Endothelial cell of umbilical vein (primary cell): ENCODE measurements at regions not wholly inside any gene's neighbourhood (a gene's known extent, or its start where the extent isn't known, plus 50 kb on each side); places are given as distances from the start of the nearest gene placed in this dataset.

Experiments used
- BruUV-seq: library from RNA; stranded (reverse); fragments of 400-500 nt; replicated peaks from 2 replicates; lab custom pipeline; 2021; lab: Mats Ljungman, UMichigan
- CTCF ChIA-PET: fragments of 300-600, 350-600 bp; sonication (Branson Sonifier 250); formaldehyde crosslinking; loops from one replicate; lab custom pipeline; 2021; ENCODE audit warnings: antibody characterized with exemption, inconsistent platforms; lab: Charles Lee
- POLR2A ChIA-PET: fragments of 300-600, 350-600 bp; sonication (Branson Sonifier 250); formaldehyde crosslinking; loops from one replicate; lab custom pipeline; 2021; ENCODE audit warnings: antibody characterized with exemption, inconsistent platforms; lab: Charles Lee
- DNase-seq: peaks from one replicate; pipeline ENCODE4 v3.0.0-alpha.2; 2011; ENCODE audit warnings: low read depth, low spot score
- FAIRE-seq: peaks from 2 replicates; lab custom pipeline; 2011; peaks lifted over from hg19 to GRCh38; lab: Jason Lieb, UNC
- H2AFZ ChIP-seq: 2 replicates; pipeline ENCODE4 v1.6.0; 2012; ENCODE audit warnings: low read depth, low read length, control low read depth, inconsistent platforms
- H3K27ac ChIP-seq: 2 replicates; pipeline ENCODE4 v1.5.1; 2011; ENCODE audit warnings: low read depth, mild to moderate bottlenecking, control low read depth, low read length, moderate library complexity; ENCODE audit not compliant: insufficient read depth
- H3K27me3 ChIP-seq, 2 experiments: 2 replicates each; pipeline versions ENCODE4 v1.6.0 to v1.6.1; 2011; ENCODE audit warnings: low read length in 2 of 2, mixed read lengths in 1 of 2; ENCODE audit not compliant: control insufficient read depth in 2 of 2, insufficient read depth in 2 of 2
- H3K36me3 ChIP-seq, 2 experiments: 2 replicates in 1 of 2; 3 replicates in 1 of 2; pipeline ENCODE4 v1.5.1; 2011; ENCODE audit warnings: low read length in 2 of 2, mild to moderate bottlenecking in 1 of 2, moderate library complexity in 1 of 2; ENCODE audit not compliant: control insufficient read depth in 2 of 2, insufficient read depth in 2 of 2; ENCODE audit errors: extremely low read depth in 1 of 2
- H3K4me1 ChIP-seq: 3 replicates; pipeline ENCODE4 v1.5.1; 2011; ENCODE audit warnings: mild to moderate bottlenecking, low read length; ENCODE audit not compliant: control insufficient read depth, insufficient read depth; ENCODE audit errors: extremely low read depth
- H3K4me2 ChIP-seq: 2 replicates; pipeline ENCODE4 v1.6.1; 2011; ENCODE audit warnings: low read length, control low read depth, mixed read lengths; ENCODE audit not compliant: insufficient read depth
- H3K4me3 ChIP-seq, 3 experiments: fragments of 200-600 bp in 1 of 3; sonication (generic), shearing (Covaris generic) in 1 of 3; replicated peaks in 1 of 3; 2 replicates each; pipeline ENCODE4 v1.5.1; 2011 to 2016; ENCODE audit warnings: control low read depth in 3 of 3, low read length in 3 of 3, mild to moderate bottlenecking in 2 of 3, inconsistent platforms in 1 of 3, low read depth in 1 of 3, moderate library complexity in 1 of 3; ENCODE audit not compliant: insufficient read depth in 1 of 3
- H3K79me2 ChIP-seq: 2 replicates; pipeline ENCODE4 v1.6.0; 2012; ENCODE audit warnings: low read length, inconsistent platforms; ENCODE audit not compliant: control insufficient read depth, insufficient read depth
- H3K9ac ChIP-seq: replicated peaks from 2 replicates; pipeline ENCODE3; 2011; ENCODE audit warnings: low read length, control low read depth; ENCODE audit not compliant: insufficient read depth; ENCODE audit errors: extremely low read depth
- H3K9me1 ChIP-seq: replicated peaks from 3 replicates; pipeline ENCODE4 v1.6.0; 2011; ENCODE audit warnings: mild to moderate bottlenecking, low read length; ENCODE audit not compliant: control insufficient read depth, insufficient read depth; ENCODE audit errors: extremely low read depth
- H3K9me3 ChIP-seq: replicated peaks from 2 replicates; pipeline ENCODE4 v1.5.1; 2012; ENCODE audit warnings: low read length, inconsistent platforms; ENCODE audit not compliant: control insufficient read depth, insufficient read depth
- H4K20me1 ChIP-seq: replicated peaks from 2 replicates; pipeline ENCODE3; 2011; ENCODE audit warnings: mild to moderate bottlenecking, low read length; ENCODE audit not compliant: control insufficient read depth, insufficient read depth; ENCODE audit errors: extremely low read depth
- CTCF ChIP-seq, 2 donors: IDR thresholded peaks; 1 replicate in 1 of 2; 2 replicates in 1 of 2; pipeline ENCODE4 v1.5.1; 2011; ENCODE audit warnings: low read length in 2 of 2, mild to moderate bottlenecking in 2 of 2, moderate library complexity in 2 of 2, control low read depth in 1 of 2, inconsistent platforms in 1 of 2, low read depth in 1 of 2; ENCODE audit not compliant: insufficient read depth in 1 of 2; ENCODE audit errors: extremely low read depth in 1 of 2
- EZH2 ChIP-seq: IDR thresholded peaks from 2 replicates; pipeline ENCODE4 v1.6.1; 2012; ENCODE audit warnings: borderline replicate concordance, low read depth, mild to moderate bottlenecking, moderate library complexity, low read length, inconsistent platforms; ENCODE audit not compliant: severe bottlenecking
- FOS ChIP-seq: IDR thresholded peaks from 2 replicates; pipeline ENCODE4 v1.6.1; 2011; ENCODE audit warnings: mild to moderate bottlenecking, low read length, moderate library complexity, borderline replicate concordance; ENCODE audit not compliant: insufficient read depth
- GATA2 ChIP-seq: IDR thresholded peaks from 2 replicates; pipeline ENCODE4 v1.7.0; 2011; ENCODE audit warnings: low read depth, mild to moderate bottlenecking, moderate library complexity, mixed read lengths, low read length; ENCODE audit not compliant: insufficient read length, insufficient read depth
- JUN ChIP-seq: IDR thresholded peaks from 2 replicates; pipeline ENCODE4 v1.6.1; 2011; ENCODE audit warnings: borderline replicate concordance, low read depth; ENCODE audit not compliant: insufficient read length, insufficient read depth
- MAX ChIP-seq: IDR thresholded peaks from 2 replicates; pipeline ENCODE4 v1.6.1; 2011; ENCODE audit not compliant: insufficient read depth, insufficient read length
- MYC ChIP-seq: IDR thresholded peaks from one replicate; pipeline ENCODE4 v1.6.1; 2011; ENCODE audit warnings: mild to moderate bottlenecking, low read depth, low read length
- POLR2A ChIP-seq: IDR thresholded peaks from 2 replicates; pipeline ENCODE4 v1.6.1; 2012; ENCODE audit warnings: low read depth, mild to moderate bottlenecking, control low read depth, low read length
- POLR2AphosphoS5 ChIP-seq: IDR thresholded peaks from 2 replicates; pipeline ENCODE4 v1.6.1; 2012; ENCODE audit warnings: low read depth, mild to moderate bottlenecking, control low read depth, low read length, moderate library complexity; ENCODE audit not compliant: insufficient read depth
- dilution Hi-C: fragments of 300-500 bp; cut with MboI; formaldehyde crosslinking; loops from one replicate; pipeline ENCODE4 v1.15.0; 2019; ENCODE audit warnings: low sequenced_read_pairs; ENCODE audit not compliant: extremely low pct_ligation_motif_present
- intact Hi-C: fragments of 100-400 bp; cut with micrococcal nuclease; formaldehyde crosslinking; loops from one replicate; pipeline ENCODE4 v1.10.0; 2022

DNA sequence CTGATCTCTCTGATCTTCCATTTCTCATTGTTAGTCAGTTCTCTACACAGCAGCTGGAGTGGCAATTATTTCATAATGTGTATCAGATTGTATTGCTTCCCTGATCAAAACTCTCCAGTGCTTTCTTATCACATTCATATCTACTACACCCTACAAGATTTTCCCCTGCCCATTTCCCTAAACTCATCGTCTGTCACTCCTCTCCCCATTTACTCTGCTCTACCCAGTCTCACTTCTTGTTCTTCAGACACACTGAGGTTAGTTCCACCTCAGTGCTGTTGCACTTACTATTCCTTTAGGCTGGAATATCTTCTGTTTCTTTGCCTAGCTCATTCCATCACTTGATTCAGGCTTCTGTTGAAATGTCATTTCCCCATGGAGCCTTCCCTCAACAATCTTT, 197.1 kb downstream of the SATB1 start:
- no TSS peak for BruUV-seq
- TF ChIP-seq FOS (no peak), GATA2 (no peak), CTCF (IDR thresholded peaks at IDR 0.05; ENCODE audit: extremely low read depth in 1 of 2, insufficient read depth in 1 of 2, low read depth in 1 of 2, low read length in 2 of 2) (no peak), POLR2A (no peak), EZH2 (no peak), POLR2AphosphoS5 (no peak), MAX (no peak), MYC (no peak), JUN (no peak)
- Histone ChIP-seq H2AFZ (no peak overlapping the region), H3K4me2 (no peak overlapping the region), H3K36me3 (no peaks in the 10 kb centered on the region), H3K27me3 (no peaks in the 10 kb centered on the region), H4K20me1 (no peaks in the 10 kb centered on the region), H3K9ac (no peak overlapping the region), H3K79me2 (no peaks in the 10 kb centered on the region), H3K4me3 (no peak overlapping the region), H3K4me1 (no peaks in the 10 kb centered on the region), H3K9me3 (no peaks in the 10 kb centered on the region), H3K27ac (no peak overlapping the region), H3K9me1 (no peaks in the 10 kb centered on the region)
- intact Hi-C loops = no loop called here
- CTCF ChIA-PET = no interaction called here
- no peak for FAIRE-seq
- POLR2A ChIA-PET = no interaction called here
- DNase-seq = no peak
- dilution Hi-C loops = no loop called here
